DOHH2 (cell line): ENCODE measurements at regions not wholly inside any gene's neighbourhood (a gene's known extent, or its start where the extent isn't known, plus 50 kb on each side); places are given as distances from the start of the nearest gene placed in this dataset.

Experiments used
- EZH2phosphoT487 ChIP-seq: fragments of 200-600 bp; sonication (generic); IDR thresholded peaks from 2 replicates; pipeline ENCODE4 v1.6.1; 2017; ENCODE audit warnings: borderline replicate concordance, mild to moderate bottlenecking, antibody characterized with exemption, low read length, moderate library complexity, mixed read lengths
- TF ChIP-seq, protein P1 (sequence below): fragments of 200-600 bp; sonication (generic); IDR thresholded peaks from one replicate; pipeline ENCODE4 v1.5.1; 2014; ENCODE audit warnings: antibody characterized with exemption, mild to moderate bottlenecking, low read depth, low read length; ENCODE audit not compliant: poor library complexity, severe bottlenecking

DNA sequence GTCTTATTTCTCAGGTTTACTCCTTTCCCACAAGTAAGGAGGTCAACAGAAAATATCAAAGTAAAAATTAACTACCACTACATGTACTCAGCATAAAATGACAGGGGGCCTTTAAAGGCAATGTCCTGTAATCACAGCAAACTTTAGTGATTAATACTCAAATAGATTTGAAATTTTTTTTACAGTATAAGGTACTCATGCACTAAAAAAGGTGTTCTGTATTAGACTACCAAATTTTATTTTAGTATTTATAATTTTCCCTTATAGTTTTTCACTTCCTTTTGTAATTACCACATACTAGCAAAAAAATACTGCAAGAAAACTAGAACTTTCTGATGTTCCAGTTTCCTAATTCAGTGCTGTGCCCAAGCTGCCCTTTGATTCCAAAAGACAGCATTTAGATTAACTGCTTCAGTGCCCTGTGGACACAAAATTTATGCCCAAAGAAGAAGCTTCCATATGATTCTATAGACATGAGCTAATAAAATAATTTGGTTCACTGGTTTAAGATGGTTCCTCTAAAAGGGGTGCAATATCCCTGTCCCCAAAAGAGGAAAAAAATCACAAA is 70.6 kb downstream of the KLF12 start:
- TF ChIP-seq, protein P1, sequence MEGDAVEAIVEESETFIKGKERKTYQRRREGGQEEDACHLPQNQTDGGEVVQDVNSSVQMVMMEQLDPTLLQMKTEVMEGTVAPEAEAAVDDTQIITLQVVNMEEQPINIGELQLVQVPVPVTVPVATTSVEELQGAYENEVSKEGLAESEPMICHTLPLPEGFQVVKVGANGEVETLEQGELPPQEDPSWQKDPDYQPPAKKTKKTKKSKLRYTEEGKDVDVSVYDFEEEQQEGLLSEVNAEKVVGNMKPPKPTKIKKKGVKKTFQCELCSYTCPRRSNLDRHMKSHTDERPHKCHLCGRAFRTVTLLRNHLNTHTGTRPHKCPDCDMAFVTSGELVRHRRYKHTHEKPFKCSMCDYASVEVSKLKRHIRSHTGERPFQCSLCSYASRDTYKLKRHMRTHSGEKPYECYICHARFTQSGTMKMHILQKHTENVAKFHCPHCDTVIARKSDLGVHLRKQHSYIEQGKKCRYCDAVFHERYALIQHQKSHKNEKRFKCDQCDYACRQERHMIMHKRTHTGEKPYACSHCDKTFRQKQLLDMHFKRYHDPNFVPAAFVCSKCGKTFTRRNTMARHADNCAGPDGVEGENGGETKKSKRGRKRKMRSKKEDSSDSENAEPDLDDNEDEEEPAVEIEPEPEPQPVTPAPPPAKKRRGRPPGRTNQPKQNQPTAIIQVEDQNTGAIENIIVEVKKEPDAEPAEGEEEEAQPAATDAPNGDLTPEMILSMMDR: no peak
- no peak for TF ChIP-seq EZH2phosphoT487
